Breast epithelium (tissue), 3 donors: ENCODE measurements at regions not wholly inside any gene's neighbourhood (a gene's known extent, or its start where the extent isn't known, plus 50 kb on each side); places are given as distances from the start of the nearest gene placed in this dataset.

Experiments used
- CTCF ChIP-seq, 3 donors: fragments of 450-650 bp; IDR thresholded peaks; one replicate each; pipeline ENCODE4 v1.5.1; 2016 to 2017; ENCODE audit warnings: antibody characterized with exemption in 3 of 3, mild to moderate bottlenecking in 3 of 3, moderate library complexity in 3 of 3
- POLR2A ChIP-seq: fragments of 450-650 bp; IDR thresholded peaks from one replicate; pipeline ENCODE4 v1.6.1; 2016; ENCODE audit warnings: antibody characterized with exemption, mild to moderate bottlenecking, moderate library complexity
- POLR2AphosphoS5 ChIP-seq, 3 donors: sonication (generic); formaldehyde crosslinking; IDR thresholded peaks; one replicate each; pipeline ENCODE4 v1.6.1; 2017; ENCODE audit warnings: antibody characterized with exemption in 3 of 3

GRCh38 chr4:126465341-126465740, 1150.6 kb downstream of the FAT4 start:
- TF ChIP-seq CTCF (IDR thresholded peaks at IDR 0.05) (no peak), POLR2A (no peak), POLR2AphosphoS5 (IDR thresholded peaks at IDR 0.05) (no peak)
